PC-9 (cell line): ENCODE measurements at regions not wholly inside any gene's neighbourhood (a gene's known extent, or its start where the extent isn't known, plus 50 kb on each side); places are given as distances from the start of the nearest gene placed in this dataset.

ENCODE experiments used
- EZH2 ChIP-seq: fragments of 200-600 bp; sonication (generic); IDR thresholded peaks from 2 replicates; pipeline ENCODE4 v1.8.0; 2017; ENCODE audit warnings: antibody characterized with exemption, low read depth
- TF ChIP-seq, protein P1 (sequence below): fragments of 200-600 bp; sonication (generic); conservative IDR thresholded peaks from 2 replicates; pipeline ENCODE4 v1.6.1; 2017; ENCODE audit warnings: mixed run types, antibody characterized with exemption, mild to moderate bottlenecking, moderate library complexity

GRCh38 chr2:118310681-118311429 lies 222.6 kb downstream of the INSIG2 start:
- TF ChIP-seq, protein P1, sequence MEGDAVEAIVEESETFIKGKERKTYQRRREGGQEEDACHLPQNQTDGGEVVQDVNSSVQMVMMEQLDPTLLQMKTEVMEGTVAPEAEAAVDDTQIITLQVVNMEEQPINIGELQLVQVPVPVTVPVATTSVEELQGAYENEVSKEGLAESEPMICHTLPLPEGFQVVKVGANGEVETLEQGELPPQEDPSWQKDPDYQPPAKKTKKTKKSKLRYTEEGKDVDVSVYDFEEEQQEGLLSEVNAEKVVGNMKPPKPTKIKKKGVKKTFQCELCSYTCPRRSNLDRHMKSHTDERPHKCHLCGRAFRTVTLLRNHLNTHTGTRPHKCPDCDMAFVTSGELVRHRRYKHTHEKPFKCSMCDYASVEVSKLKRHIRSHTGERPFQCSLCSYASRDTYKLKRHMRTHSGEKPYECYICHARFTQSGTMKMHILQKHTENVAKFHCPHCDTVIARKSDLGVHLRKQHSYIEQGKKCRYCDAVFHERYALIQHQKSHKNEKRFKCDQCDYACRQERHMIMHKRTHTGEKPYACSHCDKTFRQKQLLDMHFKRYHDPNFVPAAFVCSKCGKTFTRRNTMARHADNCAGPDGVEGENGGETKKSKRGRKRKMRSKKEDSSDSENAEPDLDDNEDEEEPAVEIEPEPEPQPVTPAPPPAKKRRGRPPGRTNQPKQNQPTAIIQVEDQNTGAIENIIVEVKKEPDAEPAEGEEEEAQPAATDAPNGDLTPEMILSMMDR = no peak
- TF ChIP-seq EZH2 = no peak
